Neural crest cell (in vitro differentiated cells): ENCODE measurements at regions not wholly inside any gene's neighbourhood (a gene's known extent, or its start where the extent isn't known, plus 50 kb on each side); places are given as distances from the start of the nearest gene placed in this dataset.

Experiments used
- DNase-seq: peaks from one replicate; pipeline ENCODE4 v3.0.0; 2021; ENCODE audit warnings: low read depth, mixed read lengths, low spot score
- H3K27ac Mint-ChIP-seq: one replicate; pipeline ENCODE4 v1.8.0; 2021; ENCODE audit warnings: mild to moderate bottlenecking, mixed read lengths; ENCODE audit not compliant: unreplicated experiment
- H3K27me3 Mint-ChIP-seq: 2 replicates; pipeline ENCODE4 v1.8.0; 2021; ENCODE audit warnings: low read depth, mild to moderate bottlenecking, mixed read lengths
- H3K36me3 Mint-ChIP-seq: 2 replicates; pipeline ENCODE4 v1.8.0; 2021; ENCODE audit warnings: low read depth, mild to moderate bottlenecking, mixed read lengths
- H3K4me1 Mint-ChIP-seq: 2 replicates; pipeline ENCODE4 v1.8.0; 2021; ENCODE audit warnings: mixed read lengths
- H3K4me3 Mint-ChIP-seq: one replicate; pipeline ENCODE4 v1.8.0; 2021; ENCODE audit warnings: mild to moderate bottlenecking, mixed read lengths
- H3K9me3 Mint-ChIP-seq: 2 replicates; pipeline ENCODE4 v1.8.0; 2021; ENCODE audit warnings: mixed read lengths
- CTCF ChIP-seq: fragments of 200-600 bp; sonication (generic); conservative IDR thresholded peaks from 2 replicates; pipeline ENCODE4 v1.5.0; 2021; ENCODE audit warnings: antibody characterized with exemption, mild to moderate bottlenecking

GRCh38 chr2:7237466-7237865 lies 320.3 kb downstream of the RNF144A start:
- no peak overlapping the region for H3K4me3 Mint-ChIP-seq
- TF ChIP-seq CTCF, result no peak
- peaks cover 7% of the 10 kb centered on the region for H3K9me3 Mint-ChIP-seq
- no peaks in the 10 kb centered on the region for H3K4me1 Mint-ChIP-seq
- H3K27ac Mint-ChIP-seq, result no peak overlapping the region
- no peaks in the 10 kb centered on the region for H3K36me3 Mint-ChIP-seq
- no peaks in the 10 kb centered on the region for H3K27me3 Mint-ChIP-seq
- DNase-seq, result no peak

GRCh38 chr2:7239078-7239477 lies 321.9 kb downstream of the RNF144A start:
- no peaks in the 10 kb centered on the region for H3K4me1 Mint-ChIP-seq
- H3K9me3 Mint-ChIP-seq, result no peaks in the 10 kb centered on the region
- no peaks in the 10 kb centered on the region for H3K27me3 Mint-ChIP-seq
- DNase-seq, result no peak
- no peak for TF ChIP-seq CTCF
- no peaks in the 10 kb centered on the region for H3K36me3 Mint-ChIP-seq
- H3K4me3 Mint-ChIP-seq, result no peak overlapping the region
- no peak overlapping the region for H3K27ac Mint-ChIP-seq

GRCh38 chr2:7241041-7241745 lies 324.0 kb downstream of the RNF144A start:
- H3K9me3 Mint-ChIP-seq, result no peaks in the 10 kb centered on the region
- H3K27me3 Mint-ChIP-seq, result no peaks in the 10 kb centered on the region
- no peak overlapping the region for H3K27ac Mint-ChIP-seq
- no peaks in the 10 kb centered on the region for H3K36me3 Mint-ChIP-seq
- TF ChIP-seq CTCF, result no peak
- no peak for DNase-seq
- no peak overlapping the region for H3K4me3 Mint-ChIP-seq
- H3K4me1 Mint-ChIP-seq, result peaks cover 5% of the 10 kb centered on the region

GRCh38 chr2:7242189-7242867 lies 325.1 kb downstream of the RNF144A start:
- no peak overlapping the region for H3K27ac Mint-ChIP-seq
- no peak overlapping the region for H3K4me3 Mint-ChIP-seq
- H3K9me3 Mint-ChIP-seq, result no peaks in the 10 kb centered on the region
- DNase-seq, result no peak
- H3K36me3 Mint-ChIP-seq, result no peaks in the 10 kb centered on the region
- no peaks in the 10 kb centered on the region for H3K27me3 Mint-ChIP-seq
- H3K4me1 Mint-ChIP-seq, result peaks cover 5% of the 10 kb centered on the region
- no peak for TF ChIP-seq CTCF

- Mint-ChIP-seq H3K36me3 (no peaks in the 10 kb centered on the region), H3K9me3 (no peaks in the 10 kb centered on the region)
Measured at GRCh38 chr2:7243276-7243675, 326.1 kb downstream of the RNF144A start.

More at GRCh38 chr2:7243276-7243675, 326.1 kb downstream of the RNF144A start:
- DNase-seq, result no peak
- TF ChIP-seq CTCF, result no peak
- H3K27ac Mint-ChIP-seq, result no peak overlapping the region
- H3K4me3 Mint-ChIP-seq, result no peak overlapping the region
- no peaks in the 10 kb centered on the region for H3K27me3 Mint-ChIP-seq
- peaks cover 5% of the 10 kb centered on the region for H3K4me1 Mint-ChIP-seq
